AG09319 (cell line): ENCODE measurements at regions not wholly inside any gene's neighbourhood (a gene's known extent, or its start where the extent isn't known, plus 50 kb on each side); places are given as distances from the start of the nearest gene placed in this dataset.

ENCODE experiments used
- DNase-seq: peaks from one replicate; pipeline ENCODE4 v3.0.0-alpha.2; 2010; ENCODE audit warnings: low read depth; ENCODE audit errors: extremely low read depth
- TF ChIP-seq, protein P1 (sequence below): IDR thresholded peaks from 2 replicates; pipeline ENCODE4 v1.5.1; 2011; ENCODE audit warnings: low read depth, mild to moderate bottlenecking, inconsistent platforms, low read length, moderate library complexity

DNA sequence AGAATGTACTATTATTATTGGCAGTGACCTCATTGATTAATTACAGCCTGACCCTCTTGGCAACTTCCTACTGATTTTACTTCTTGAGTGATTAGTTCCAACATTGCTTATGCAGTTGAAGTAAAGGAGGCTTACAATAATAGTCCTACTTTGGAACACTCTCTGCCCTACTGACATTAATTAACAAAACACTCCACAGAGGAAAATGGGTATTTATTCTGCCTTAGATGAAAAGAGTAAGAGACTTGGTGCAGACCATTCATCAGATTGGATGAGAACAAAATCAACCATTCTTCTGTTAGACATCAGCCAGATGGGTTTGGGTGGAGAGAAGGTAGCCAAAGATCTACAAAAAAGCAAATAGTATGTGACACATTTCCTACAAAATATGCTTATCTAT, 363.8 kb downstream of the FAT3 start:
- TF ChIP-seq, protein P1, sequence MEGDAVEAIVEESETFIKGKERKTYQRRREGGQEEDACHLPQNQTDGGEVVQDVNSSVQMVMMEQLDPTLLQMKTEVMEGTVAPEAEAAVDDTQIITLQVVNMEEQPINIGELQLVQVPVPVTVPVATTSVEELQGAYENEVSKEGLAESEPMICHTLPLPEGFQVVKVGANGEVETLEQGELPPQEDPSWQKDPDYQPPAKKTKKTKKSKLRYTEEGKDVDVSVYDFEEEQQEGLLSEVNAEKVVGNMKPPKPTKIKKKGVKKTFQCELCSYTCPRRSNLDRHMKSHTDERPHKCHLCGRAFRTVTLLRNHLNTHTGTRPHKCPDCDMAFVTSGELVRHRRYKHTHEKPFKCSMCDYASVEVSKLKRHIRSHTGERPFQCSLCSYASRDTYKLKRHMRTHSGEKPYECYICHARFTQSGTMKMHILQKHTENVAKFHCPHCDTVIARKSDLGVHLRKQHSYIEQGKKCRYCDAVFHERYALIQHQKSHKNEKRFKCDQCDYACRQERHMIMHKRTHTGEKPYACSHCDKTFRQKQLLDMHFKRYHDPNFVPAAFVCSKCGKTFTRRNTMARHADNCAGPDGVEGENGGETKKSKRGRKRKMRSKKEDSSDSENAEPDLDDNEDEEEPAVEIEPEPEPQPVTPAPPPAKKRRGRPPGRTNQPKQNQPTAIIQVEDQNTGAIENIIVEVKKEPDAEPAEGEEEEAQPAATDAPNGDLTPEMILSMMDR: no peak
- no peak for DNase-seq

- DNase-seq: no peak
- TF ChIP-seq, protein P1: no peak
Observed at GRCh38 chr11:92589512-92589911, 364.9 kb downstream of the FAT3 start.

- TF ChIP-seq, protein P1: no peak
Observed at GRCh38 chr11:92591521-92591920, 366.9 kb downstream of the FAT3 start.

GRCh38 chr11:92594251-92594650, 369.6 kb downstream of the FAT3 start:
- DNase-seq: no peak
- TF ChIP-seq, protein P1: no peak

More at GRCh38 chr11:92591521-92591920, 366.9 kb downstream of the FAT3 start:
- no peak for DNase-seq

DNA sequence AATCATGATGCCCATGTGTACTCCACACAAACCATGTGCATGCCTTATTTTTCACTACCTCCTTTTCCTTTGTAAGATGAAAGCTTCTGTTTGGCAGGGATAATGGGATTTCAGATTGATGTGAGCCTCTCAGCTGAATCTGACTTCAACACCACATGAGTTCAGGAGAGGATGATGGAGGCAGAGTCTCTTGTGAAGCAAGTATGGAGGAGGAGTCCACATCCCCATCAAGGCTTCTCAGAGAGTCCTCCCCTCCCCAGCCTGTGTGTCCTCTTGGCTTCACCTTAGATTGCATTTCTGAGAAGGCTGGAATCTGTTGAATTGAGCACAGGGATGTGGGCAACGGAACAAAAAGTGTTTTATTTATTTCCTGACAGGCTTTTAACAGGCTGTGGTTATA, 370.4 kb downstream of the FAT3 start:
- TF ChIP-seq, protein P1: no peak
- DNase-seq: no peak

DNA sequence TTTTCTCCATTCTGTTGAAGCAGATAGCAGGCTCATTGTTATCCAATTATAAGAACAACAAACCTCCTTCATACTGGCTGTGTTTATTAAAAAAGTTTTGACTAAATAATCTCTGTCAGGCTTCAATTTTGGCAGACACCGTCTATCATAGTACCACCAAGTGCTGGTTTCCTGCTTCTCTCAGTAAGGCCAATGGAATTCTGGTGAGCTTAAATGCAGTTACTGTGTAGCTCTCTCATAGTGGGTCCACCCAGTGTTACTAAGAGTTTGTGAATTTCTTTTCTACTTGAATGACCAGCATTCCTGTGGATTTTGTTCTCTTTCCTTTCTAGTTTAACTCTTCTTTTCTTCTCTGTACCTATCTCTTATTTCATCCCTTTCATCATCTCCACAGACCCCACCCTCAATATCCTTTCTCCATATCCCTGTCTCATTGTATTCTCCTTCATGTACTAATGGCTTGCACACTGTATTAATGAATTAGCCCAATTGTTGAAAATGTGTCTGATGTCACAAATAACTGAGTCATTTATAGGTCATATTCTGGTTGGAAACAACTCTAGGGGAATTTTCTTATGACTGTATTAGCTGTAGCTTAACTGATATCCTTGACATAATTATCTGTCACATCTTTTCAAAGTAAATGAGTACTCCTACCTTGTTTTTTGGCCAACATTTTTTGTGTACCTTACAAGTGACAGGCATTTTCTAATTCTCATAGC, 372.1 kb downstream of the FAT3 start:
- TF ChIP-seq, protein P1: no peak
- no peak for DNase-seq

- TF ChIP-seq, protein P1: no peak
- DNase-seq: no peak
Observed at GRCh38 chr11:92601048-92601447, 368.4 kb upstream of the MTNR1B start.
